Stimulated activated CD4-positive, alpha-beta T cell treated with anti-CD3 and anti-CD28 coated beads, Interleukin-2, amount 100 ng/mL, for 48 hours (primary cell): ENCODE measurements at regions not wholly inside any gene's neighbourhood (a gene's known extent, or its start where the extent isn't known, plus 50 kb on each side); places are given as distances from the start of the nearest gene placed in this dataset.
"Not testable (repeated sequence)": the region's sequence is repeated elsewhere in the genome, so short reads cannot be mapped to it uniquely, and the experiment has no call there.

Experiments
- DNase-seq, 2 donors: peaks; one replicate each; pipeline ENCODE4 v3.0.0-alpha.2; 2020

DNA sequence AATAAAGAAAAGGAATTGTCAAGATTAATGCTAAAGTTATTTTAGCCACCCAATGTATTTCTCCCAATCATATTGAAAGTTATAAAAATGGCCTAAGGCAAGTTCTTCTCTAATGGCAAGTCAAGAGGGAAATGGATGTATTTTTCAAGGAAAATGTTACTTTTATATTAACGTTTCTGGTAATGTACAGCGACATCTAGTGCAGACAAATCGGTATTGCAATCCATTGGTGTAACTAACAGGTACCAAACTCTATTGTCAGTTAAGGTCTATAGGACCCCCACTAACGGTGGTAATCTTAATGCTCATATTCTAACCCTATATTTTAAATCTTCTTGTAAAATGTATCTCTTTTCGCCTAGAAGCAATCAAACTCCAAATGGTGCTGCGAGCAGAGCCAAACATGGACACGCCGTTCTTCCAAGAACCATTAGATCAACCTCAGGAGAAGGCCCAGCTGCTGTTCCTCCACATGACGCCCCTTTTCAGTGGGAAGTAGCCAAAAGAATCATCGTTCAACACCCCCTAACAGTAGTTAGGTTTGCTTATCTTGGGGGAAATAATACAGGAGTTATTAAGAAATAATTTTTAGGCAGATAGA is 98.5 kb upstream of the PABPC3 start:
- DNase-seq = peak in 1 of 2 donors; percentile 22

GRCh38 chr13:24998433-24998832 is 97.5 kb upstream of the PABPC3 start:
- no peak for DNase-seq

GRCh38 chr13:25001476-25002206 is 94.3 kb upstream of the PABPC3 start:
- DNase-seq = no peak

- DNase-seq = not testable (repeated sequence)
Measured at GRCh38 chr13:25002311-25002710, 93.6 kb upstream of the PABPC3 start.

DNA sequence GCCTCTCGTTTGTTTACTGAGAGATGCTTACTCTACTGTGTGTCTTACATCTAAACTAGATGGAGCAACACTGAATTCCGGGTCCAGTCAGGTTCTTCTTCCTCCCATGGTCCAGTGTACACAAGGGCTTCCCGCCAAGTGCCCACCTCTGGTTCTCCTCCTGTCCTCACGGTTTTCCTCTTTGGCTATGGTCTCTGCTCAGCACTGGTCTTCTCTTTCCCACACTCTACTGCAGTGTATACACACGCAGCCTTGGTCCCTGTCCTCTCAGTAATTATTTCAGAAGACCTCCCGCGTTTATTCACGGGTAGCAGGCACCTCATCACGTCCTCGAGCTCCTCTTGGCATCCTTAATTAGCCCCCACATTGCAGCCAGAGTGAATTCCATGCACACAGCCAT is 91.4 kb upstream of the PABPC3 start:
- not testable (repeated sequence) for DNase-seq

DNA sequence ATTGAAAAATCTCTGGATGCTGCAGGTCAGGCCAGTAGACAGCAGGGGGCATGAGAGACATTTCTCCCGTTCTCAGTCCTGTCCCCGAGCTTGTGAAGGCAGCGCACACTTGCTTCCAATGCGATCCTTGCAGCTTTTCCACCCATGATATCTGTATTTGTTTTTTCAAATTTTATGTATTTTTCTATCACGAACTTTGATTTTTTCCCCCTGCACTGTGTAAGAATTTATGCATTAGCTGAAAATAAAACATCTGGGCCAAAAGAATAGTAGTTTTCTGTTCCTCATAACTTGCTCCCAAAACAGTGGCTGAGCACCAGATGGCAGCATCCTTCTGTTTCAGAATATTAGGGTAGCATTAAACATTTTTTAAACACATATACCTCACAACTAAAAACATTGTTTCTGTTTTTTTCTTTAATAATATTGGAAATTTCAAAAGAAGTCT is 90.9 kb upstream of the PABPC3 start:
- DNase-seq = not testable (repeated sequence)

- not testable (repeated sequence) for DNase-seq
Measured at GRCh38 chr13:25007389-25007788, 88.5 kb upstream of the PABPC3 start.

- not testable (repeated sequence) for DNase-seq
Measured at GRCh38 chr13:25014398-25014973, 81.5 kb upstream of the PABPC3 start.

DNA sequence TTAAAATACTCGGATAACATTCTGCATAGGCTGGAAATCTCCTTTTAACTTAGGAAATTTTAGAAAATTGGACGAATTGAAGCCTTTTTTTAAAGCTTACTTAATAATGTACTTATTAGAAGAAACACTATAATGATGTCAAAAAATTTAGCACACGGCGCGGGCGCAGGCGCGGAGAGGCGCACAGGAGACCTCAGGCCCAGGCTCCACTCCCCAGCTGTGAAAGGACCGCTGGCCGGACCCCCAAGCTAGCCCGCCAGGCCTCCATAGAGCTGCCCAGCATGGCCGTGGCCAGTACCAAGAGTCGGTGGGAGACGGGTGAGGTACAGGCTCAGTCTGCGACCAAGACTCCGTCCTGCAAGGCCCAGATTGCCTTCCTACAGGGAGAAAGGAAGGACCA is 78.8 kb upstream of the PABPC3 start:
- DNase-seq = not testable (repeated sequence)

GRCh38 chr13:25017808-25018728 is 77.9 kb upstream of the PABPC3 start:
- peak; percentile 19 to 26 for DNase-seq

DNA sequence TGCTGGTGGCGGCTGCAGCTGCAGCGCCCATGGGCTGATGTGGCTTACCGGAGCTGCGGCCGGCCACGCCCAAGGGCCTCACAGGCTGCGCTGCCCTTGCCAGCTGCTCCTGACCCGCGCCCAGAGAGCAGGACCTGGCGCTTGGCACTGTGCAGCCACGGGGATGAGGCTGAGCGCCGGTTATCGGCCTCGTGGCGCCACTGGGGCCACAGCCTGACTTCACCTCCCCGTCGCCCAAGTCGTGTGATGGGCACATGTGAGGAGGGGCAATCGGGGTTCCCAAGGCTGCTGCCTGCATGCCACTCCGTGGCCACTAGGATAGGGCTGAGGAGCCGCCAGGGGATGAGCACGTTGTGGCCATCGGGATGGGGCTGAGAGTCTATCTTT is 77.2 kb upstream of the PABPC3 start:
- no peak for DNase-seq

- DNase-seq = not testable (repeated sequence)
Measured at GRCh38 chr13:25019741-25020140, 76.2 kb upstream of the PABPC3 start.

DNA sequence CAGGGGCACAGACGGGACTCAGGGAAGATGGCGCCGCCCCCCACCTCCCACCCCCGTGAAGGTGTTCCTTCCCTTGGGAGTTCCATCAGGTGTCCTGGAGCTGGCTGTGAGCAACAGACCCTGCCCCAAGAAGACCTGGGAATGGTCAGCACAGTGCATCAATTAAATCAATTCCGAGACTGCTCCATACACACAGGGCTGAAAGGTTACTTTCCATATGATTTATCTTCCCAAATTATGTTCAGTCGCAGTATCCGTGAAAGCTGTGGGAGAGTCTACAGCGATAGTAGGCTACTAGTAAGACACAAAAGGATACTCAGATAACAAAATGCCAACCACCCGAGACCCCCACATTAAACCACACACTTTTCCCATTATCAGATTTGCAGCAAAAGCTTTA is 71.8 kb upstream of the PABPC3 start:
- no peak for DNase-seq

DNA sequence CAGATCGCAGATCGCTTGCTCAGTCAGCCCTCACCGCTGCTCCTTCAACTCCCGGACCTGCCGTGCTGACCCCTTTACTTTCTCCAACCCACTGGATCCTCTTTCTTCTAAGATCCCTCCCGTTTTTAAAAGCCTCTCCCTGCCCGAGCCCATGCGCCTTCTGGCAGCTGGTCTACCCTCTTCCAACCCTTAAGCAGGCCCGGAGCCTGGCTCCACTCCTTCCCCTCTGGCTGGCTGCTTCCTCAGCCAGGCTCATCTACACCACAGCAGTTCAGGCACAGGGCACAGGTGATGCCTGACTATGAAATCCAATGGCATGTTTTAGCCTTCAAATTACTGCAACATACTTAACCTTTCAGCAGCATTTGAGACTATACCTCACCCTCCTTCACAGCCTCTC is 63.8 kb upstream of the PABPC3 start:
- no peak for DNase-seq

DNA sequence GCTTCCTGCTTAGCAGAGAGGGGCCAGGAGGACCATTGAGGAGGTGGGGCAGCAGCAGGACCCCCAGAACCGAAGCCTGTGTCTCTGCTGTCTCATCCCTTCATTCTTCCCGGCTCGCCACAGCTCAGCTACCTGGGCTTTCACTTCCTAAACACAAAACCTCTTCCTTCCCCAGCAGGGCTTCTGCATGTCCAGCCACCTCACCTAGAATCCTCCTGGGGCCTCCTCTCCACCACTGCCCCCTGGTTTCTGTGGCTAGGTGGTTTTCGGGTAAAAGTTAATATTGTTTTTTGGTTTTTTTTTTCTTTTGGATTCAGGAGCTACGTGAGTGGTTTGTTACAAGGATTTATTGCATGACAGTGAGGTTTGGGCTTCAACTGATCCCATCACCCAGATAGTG is 61.8 kb upstream of the PABPC3 start:
- no peak for DNase-seq

- peak; percentile 41 to 45 for DNase-seq
Measured at GRCh38 chr13:25037057-25037813, 58.7 kb upstream of the PABPC3 start.

DNA sequence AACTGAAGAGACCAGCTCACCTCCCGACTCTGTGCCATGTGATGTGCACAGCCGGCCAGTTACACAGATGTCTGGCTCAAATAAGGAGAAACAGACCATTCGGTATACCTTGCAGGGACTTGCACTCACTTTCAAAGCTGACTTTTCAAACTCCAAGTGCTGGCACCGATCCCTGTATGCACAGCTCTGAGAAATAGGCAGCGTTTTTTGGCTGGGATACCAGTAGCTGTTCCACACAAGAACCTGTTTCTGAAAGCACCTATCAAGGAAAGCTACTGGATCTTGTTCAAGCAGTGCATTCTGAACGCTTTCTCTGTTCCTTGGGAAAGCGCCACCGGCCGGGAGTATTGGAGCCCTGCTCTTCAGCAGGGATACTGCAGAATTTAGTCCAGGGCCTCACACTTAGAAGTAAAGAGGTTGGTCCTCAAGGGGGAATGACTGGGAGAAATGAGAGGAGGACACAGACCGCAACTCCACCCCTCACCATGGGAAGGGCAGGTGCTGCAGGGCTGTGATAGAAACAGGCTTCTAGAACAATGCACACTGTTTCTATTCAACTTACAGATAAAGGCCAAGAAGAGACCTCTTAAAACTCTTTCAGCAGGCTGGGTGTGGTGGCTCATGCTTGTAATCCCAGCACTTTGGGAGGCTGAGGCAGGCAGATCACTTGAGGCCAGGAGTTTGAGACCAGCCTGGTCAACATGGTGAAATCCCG is 53.6 kb upstream of the PABPC3 start:
- no peak for DNase-seq

GRCh38 chr13:25044071-25044470 is 51.9 kb upstream of the PABPC3 start:
- no peak for DNase-seq
